ENCODE measurements at regions not wholly inside any gene's neighbourhood (a gene's known extent, or its start where the extent isn't known, plus 50 kb on each side); places are given as distances from the start of the nearest gene placed in this dataset.

GRCh38 chr20:6530779-6531315 is 236.6 kb upstream of the BMP2 start:
- TF ChIP-seq, protein P1, sequence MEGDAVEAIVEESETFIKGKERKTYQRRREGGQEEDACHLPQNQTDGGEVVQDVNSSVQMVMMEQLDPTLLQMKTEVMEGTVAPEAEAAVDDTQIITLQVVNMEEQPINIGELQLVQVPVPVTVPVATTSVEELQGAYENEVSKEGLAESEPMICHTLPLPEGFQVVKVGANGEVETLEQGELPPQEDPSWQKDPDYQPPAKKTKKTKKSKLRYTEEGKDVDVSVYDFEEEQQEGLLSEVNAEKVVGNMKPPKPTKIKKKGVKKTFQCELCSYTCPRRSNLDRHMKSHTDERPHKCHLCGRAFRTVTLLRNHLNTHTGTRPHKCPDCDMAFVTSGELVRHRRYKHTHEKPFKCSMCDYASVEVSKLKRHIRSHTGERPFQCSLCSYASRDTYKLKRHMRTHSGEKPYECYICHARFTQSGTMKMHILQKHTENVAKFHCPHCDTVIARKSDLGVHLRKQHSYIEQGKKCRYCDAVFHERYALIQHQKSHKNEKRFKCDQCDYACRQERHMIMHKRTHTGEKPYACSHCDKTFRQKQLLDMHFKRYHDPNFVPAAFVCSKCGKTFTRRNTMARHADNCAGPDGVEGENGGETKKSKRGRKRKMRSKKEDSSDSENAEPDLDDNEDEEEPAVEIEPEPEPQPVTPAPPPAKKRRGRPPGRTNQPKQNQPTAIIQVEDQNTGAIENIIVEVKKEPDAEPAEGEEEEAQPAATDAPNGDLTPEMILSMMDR (IDR thresholded peaks at IDR 0.05): no peak
- TF ChIP-seq EP300 (IDR thresholded peaks at IDR 0.05; ENCODE audit: borderline replicate concordance in 1 of 2, low read depth in 1 of 2, low read length in 1 of 2): no peak
- TF ChIP-seq, protein P2, sequence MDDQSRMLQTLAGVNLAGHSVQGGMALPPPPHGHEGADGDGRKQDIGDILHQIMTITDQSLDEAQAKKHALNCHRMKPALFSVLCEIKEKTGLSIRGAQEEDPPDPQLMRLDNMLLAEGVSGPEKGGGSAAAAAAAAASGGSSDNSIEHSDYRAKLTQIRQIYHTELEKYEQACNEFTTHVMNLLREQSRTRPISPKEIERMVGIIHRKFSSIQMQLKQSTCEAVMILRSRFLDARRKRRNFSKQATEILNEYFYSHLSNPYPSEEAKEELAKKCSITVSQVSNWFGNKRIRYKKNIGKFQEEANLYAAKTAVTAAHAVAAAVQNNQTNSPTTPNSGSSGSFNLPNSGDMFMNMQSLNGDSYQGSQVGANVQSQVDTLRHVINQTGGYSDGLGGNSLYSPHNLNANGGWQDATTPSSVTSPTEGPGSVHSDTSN (IDR thresholded peaks at IDR 0.05): no peak
- no peak for TF ChIP-seq USF2 (IDR thresholded peaks at IDR 0.05; ENCODE audit: borderline replicate concordance, low read depth, low read length)

Measured in SK-N-SH (cell line).